GM19397 (cell line): ENCODE measurements at regions not wholly inside any gene's neighbourhood (a gene's known extent, or its start where the extent isn't known, plus 50 kb on each side); places are given as distances from the start of the nearest gene placed in this dataset.
"Not testable (repeated sequence)": the region's sequence is repeated elsewhere in the genome, so short reads cannot be mapped to it uniquely, and the experiment has no call there.

Experiments used
- ATAC-seq: cut with Tn5 transposase; IDR thresholded peaks from one replicate; pipeline ENCODE4 v1.9.1; 2021; ENCODE audit warnings: mild to moderate bottlenecking, moderate library complexity; ENCODE audit not compliant: unreplicated experiment

DNA sequence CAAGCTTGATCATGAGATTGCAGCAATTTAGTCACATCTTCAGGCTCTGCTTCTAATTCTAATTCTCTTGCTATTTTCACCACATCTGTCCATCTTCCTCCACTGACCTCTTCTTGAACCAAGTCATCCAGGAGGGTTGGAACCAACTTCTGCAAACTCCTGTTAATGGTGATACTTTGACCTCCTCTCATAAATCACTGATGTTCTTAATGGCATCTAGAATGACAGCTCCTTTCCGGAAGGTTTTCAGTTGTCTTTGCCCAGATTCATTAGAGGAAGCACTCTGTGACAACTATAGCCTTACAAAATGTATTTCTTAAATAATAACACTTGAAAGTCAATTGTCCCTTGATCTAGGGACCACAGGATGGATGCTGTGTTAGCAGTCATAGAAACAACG lies 136.2 kb downstream of the IGLL1 start:
- ATAC-seq, result not testable (repeated sequence)

DNA sequence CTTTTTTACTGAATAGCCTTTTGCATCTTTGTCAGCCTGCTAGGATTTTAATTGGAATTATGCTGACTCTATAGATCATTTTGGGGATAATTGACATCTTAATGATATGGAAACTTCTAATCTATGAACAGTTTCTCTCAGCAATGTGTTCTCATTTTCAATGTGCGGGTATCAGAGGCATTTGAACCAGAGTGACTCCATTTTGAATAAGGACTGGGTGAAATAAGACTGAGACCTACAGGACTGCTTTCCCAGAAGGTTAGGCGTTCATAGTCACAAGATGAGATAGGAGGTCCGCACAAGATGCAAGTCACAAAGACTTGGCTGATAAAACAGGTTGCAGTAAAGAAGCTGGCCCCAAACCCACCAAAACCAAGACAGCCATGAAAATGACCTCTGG lies 140.5 kb downstream of the IGLL1 start:
- not testable (repeated sequence) for ATAC-seq

DNA sequence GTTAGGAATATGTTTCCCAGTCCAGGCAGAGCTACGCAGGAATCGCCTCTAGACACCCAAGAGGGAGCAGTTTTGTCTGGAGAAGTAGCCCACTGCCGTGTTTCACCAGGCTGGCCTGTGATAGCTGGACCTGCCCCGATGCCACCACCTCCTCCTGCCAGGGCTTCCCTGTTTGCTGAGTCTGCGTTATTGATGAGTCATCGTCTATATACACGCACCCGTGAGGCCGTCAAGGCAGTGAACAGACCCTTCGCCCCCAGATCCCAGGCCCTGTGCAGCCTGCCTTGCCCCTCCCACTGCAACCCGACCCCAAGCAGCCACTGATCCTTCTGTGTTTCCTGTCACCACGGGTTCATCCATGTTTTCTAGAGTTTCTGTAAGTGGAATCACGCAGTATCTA lies 141.9 kb downstream of the IGLL1 start:
- ATAC-seq, result no peak

DNA sequence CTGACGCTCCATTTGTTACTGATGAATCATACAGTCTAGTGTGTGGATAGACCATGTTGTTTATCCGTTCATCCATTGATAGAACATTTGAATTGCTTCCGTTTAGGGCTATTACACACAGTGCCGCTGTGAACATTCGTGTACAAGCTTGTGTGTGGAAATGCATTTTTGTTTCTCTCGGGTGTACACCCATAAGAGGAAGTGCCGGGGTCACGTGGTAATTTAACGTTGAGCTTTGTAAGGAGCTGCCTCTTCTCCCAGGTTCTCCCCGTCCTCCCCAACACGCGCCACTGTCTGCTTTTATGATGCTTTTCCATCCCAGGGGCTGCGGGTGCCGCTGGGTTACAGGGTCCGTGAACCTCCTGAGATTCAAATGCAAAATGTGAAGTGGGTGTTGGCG lies 142.3 kb downstream of the IGLL1 start:
- no peak for ATAC-seq

DNA sequence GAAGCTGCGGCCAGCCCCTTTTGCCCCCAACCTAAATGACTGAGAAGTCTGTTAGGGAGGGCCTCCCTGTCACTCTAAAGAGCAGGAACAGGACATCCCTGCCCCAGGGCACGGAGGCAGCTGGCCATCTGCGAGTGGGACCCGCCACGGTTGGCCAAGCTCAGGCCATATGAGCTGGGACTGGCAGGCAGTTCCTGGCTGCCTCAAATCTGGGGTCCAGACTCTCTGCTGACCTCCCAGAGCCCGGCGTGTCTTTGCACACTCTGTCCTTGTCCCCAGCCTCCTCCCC lies 143.0 kb downstream of the IGLL1 start:
- ATAC-seq, result not testable (repeated sequence)

DNA sequence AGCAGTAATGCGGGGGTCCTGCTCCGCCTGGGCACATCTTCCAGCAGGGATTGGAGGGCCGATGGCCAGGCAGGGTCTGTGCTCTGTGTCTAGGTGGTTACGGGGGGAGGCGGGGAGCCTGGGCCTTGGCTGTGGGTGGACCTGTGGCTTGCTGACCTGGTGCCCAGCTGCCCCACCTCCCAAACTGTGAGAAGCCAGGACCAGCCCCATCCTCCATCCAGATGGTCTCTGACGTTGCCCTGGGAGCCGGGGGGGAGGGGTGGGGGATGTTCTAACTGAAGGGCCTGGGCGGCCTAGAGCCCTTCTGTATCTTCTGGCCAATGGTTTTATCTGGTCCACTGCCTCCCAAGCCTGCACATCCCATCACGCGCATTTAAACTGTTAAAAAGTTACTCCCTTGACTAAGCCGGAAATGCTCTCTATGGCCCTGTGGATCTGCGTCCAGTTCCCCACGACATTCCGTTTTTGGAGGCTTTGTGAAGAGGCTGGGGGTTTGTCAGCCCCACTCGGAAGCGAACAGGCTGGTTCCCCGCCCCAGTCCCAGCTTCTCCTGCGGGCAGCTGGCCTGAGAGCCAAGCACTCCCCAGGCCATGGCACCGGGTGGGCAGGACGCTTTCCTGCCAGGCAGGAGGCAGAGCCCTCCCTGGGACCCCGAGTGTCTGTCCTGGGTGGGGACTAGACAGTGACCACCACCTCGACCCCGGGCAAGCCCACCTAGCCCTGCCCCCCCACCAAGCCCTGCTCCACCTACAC lies 143.6 kb downstream of the IGLL1 start:
- ATAC-seq, result not testable (repeated sequence)

DNA sequence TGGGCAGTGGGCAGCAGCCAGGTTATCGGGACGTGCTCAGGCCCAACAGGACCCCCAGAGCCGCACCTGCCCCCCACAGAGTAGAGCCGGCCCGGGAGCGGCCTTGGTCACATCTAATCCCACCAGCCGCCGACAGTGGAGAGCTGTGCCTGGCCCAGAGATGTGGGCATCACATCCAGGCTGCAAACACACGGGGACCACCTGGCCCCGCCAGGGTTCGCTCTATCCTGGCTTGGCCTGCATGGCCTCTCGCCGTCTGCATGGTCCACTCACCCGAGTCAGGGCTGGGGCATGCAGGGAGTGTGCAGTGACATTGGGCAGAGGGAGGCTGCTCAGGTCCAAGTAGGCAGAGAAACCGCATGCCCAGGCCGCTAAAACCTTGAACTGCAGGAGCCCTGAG lies 144.9 kb downstream of the IGLL1 start:
- not testable (repeated sequence) for ATAC-seq

DNA sequence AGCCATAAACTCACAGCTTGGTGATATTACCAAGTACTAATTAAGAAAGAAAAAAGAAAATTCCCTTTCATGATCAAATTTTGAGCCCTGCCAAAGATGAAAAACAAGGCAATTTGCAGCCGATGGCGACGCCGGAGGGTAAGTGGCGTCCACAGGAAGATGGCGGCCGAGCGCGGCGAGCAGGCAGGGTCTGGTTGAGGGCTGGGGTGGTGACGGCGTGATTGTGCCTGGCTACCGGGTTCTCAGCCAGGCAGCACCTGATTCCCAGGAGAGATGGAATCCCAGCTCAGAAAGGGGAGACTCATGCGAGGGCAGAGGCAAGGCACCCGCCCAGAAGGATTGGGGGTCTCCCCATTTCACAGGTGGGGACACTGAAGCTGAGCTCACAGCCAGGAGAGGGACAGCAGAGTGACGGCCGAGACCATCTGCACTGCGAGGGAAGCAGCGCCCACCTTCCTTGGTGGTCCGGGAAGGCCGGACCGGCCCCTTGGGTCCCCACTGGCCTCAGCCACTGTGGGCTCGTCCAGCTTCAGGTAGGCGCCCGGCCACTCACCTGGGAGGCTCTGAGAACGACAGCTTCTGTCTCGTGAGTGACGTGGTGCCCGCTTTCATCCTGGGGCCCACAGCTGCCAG lies 145.8 kb downstream of the IGLL1 start:
- ATAC-seq, result not testable (repeated sequence)

DNA sequence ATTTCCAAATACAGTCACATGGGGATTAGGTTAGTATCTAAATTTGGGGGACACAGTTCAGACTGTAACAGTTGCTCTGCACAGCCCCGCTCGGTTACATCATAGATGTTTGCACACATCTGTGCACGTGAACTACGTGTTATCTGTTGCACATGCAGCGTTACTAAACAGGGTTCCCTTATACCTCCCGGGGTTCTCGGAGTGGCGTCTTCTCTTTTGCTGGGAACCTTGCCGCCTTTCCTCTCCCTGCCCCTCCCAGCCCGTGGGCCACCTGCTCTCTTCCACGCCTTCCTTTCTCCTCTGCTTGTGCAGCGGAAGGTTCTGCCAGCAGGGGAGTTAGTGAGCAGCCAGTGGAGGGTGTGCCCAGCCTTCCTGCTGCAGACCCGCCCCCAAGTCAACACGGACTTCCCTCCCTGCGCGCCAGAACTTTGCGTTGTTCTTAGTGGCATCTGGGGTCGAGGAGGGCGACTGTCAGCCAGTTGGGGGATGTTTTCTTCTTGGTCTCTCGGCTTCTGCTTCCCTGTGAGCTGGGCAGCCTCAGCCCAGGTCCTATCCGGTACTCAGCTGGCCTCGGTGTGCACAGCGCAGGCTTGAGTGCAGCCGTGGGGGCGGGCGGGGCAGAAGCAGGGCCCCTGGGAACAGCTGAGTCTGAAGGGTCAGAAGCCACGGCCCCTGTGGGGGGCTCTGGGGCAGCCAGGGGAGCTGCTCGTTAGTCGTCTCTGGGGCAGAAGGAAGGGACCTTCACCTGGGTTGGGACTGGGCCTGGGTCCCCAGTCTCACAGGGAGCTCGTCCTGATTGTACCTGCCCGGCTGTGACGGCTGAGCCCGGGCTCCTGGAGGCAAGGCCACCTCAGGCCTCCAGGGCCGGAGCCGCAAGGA lies 146.7 kb downstream of the IGLL1 start:
- ATAC-seq, result not testable (repeated sequence)

DNA sequence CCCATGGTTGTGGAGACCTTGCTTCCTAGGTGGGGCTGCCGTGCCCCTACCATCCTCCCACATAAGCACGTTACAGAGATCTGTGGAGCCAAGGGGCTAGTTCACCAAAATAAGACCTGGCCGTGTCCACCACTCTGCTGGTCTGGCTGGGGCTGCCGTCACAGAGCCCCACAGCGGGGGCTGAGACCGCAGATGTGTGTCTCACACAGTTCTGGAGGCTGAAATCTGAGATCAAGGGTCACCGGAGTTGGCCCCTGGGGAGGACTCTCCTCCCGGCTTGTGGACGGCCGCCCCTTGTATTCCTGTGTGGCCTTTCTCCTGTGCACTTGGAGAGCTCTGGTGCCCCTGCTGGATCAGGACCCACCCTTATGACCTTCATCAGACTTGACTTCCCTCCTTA lies 147.4 kb downstream of the IGLL1 start:
- ATAC-seq, result not testable (repeated sequence)

DNA sequence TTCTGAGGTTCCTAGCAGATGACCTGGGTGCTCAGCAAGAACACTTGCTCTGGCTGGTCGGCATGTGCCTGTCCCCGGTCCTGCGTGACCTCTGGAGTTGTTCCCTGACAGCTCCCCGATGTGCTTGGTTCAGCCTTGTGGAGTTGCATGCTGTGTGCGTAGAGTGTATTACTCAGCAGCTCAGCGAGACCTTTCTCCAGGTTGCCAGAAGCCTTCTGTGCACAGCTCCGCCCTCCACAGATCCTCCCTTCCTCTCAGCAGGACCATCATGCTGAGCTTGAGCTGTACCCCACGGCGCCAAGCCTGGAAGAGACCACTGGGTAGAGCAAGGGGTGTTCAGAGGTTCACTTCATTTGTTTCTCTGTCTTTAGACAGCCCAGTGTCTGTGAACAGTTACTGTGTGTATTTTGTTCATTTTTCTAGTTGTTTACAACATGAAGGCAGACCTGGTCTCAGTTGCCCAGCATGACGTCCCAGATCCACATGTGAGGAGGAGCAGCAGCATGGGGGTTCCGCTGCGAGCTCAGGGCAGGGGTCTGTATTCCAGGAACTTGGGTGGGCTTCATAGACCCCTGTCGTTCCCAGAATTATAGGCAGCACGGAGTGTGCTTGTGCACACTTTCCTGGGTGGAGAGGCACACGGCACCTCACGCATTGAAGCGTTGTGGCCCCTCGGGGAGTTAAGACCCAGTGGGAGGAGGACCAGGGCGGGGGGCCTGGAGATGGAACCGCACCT lies 148.6 kb downstream of the IGLL1 start:
- no peak for ATAC-seq

DNA sequence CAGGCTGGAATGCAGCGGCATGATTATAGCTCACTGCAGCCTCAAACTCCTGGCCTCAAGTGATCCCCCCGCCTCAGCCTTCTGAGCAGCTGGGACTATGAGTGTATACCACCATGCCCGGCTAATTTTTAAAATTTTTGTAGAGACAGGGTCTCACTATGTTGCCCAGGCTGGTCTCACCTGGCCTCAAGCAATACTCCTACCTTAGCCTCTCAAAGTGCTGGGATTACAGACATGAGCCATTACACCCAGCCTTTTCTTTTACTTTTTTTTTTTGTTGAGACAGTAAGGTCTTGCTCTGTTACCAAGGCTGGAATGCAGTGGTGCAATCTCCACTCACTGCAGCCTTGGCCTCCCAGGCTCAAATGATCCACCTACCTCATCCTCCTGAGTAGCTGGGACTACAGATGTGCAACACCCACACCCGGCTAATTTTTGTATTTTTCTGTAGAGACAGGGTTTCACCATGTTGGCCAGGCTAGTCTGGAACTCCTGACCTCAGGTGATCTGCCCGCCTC lies 155.5 kb downstream of the IGLL1 start:
- ATAC-seq, result not testable (repeated sequence)

DNA sequence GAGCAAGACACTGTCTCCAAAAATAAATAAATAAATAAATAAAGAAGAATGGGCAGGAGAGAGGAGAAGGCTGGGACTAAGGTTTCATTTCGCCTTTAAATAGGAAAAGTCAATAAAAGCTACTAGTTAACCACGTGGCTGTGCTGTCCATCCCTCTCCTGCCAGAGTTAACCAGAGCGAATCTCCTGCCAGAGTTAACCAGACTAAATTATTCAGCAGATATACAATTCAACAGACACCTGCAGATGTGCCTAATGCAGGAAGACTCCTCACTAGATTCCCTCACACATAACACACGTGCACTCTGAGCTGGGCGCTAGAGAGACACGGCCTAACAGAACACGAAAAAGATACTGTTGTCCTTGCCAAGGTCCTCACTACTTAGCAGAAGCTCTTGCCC lies 156.1 kb downstream of the IGLL1 start:
- no peak for ATAC-seq

DNA sequence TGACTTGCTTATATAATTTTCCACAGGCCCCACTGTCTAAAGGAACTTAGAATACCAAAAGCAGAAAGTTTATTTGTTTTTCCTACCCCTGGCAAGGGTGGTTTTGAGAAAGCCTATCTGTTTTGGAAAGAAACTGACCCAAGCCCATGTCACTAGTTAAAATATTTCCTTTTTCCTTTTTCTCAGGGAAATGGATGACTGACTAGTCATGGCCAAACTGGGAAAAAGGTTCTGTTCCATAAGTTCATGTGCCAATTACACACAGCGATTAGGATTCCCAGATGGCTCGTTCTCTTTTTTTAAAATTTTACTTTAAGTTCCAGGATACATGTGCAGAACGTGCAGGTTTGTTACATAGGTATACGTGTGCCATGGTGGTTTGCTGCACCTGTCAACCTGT lies 157.8 kb downstream of the IGLL1 start:
- ATAC-seq, result not testable (repeated sequence)

DNA sequence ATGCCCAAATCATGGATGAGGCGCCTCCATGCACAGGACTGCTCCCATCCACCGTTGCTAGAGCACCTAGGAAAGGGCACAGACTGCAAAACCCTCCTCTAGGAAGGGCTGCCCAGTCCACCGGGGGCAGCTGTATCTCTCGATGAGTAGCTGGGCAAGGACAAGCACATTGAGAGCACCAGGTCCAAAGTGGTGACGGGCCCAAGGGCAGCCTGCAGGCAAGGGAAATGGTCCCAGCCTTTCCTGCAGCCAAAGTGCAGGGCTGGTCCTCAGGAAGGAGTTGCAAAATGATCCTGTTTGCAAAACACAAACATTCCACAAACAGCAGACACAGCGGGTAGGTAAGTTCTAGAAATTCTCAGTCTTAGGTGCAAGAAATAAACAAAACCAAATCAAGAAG lies 158.8 kb downstream of the IGLL1 start:
- not testable (repeated sequence) for ATAC-seq

DNA sequence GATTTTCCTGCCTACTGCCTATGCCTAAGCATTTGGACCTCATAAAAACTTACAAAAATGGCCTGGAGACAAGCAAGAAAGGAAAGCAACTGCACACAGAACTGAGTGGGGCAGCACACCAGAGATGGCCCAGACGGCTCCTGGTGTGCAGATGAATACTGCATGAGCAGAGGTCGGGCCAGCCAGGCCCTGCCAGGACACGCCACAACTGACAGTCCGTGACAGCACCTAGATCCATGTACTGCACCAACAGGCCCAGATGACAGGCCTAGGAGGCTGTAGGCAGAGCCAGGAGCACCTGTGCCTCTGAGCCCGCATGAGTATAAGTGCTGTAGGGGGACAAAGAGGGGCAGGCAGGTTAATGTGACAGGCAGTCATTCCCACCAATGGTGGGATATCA lies 160.2 kb downstream of the IGLL1 start:
- ATAC-seq, result no peak

DNA sequence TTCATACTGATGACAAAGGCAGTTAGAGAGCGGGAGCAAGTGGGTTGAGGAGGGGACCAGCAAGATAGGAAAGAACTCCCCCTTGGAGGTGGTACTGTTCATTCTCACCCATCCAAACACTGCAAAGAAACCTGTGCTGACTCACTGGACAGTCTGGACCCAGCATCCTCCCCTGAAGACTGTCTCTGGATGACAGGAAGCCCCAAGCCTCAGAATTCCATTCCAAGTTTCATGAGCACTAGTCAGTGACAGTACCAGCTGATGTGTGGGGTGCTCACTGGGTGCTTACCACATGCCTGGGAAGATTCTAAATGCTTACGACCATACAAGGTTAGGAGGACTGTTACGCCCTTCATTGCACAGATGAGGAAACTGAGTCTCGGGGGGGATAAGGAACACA lies 160.9 kb downstream of the IGLL1 start:
- ATAC-seq, result no peak

DNA sequence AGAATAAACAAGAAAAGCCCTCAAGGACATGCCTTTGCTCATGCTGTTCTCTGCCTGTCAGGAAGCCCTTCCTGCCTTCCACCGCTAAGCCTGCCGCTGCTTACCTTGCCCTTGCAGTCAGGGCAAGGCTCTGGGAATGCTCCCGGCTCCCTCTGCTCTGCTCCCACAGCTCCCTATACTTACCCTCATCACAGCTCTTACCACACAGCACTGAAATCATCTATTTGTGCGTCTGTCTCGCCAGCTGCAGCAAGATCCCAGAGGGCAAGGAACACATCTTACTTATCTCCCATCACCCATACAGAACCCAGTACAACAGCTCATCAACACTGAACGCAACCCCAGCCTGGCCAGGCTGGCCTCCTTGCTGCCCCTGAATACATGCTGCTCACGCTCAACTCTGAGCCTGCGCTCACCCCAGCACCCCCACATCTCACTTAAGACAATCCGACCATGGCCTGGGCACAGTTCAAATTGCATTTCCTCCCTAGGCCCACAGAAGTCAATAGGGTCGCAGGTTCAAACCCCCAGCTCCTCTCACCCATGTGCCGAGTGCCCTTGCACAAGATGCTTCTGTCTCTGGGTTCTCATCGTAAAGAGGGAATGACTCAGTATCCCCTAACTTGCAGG lies 161.8 kb downstream of the IGLL1 start:
- no peak for ATAC-seq

DNA sequence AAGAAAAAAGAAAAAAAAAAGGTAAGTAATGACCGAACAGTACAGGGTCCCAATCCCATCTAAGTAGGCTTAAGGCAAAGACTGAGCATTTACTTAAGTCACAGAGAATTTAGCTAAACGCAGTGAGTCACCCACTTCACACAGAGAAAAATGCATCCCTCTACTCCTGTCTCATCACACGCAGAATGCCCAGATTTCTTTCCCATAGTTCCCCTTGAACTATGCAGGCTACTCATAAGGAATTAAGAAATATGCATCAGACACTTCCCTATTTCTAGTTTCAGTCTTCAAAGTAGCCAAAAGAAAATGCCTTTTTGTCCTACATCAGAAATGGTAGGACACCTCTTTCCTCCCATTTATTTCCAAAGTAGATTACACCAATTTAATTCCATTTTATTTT lies 162.8 kb downstream of the IGLL1 start:
- ATAC-seq, result not testable (repeated sequence)

DNA sequence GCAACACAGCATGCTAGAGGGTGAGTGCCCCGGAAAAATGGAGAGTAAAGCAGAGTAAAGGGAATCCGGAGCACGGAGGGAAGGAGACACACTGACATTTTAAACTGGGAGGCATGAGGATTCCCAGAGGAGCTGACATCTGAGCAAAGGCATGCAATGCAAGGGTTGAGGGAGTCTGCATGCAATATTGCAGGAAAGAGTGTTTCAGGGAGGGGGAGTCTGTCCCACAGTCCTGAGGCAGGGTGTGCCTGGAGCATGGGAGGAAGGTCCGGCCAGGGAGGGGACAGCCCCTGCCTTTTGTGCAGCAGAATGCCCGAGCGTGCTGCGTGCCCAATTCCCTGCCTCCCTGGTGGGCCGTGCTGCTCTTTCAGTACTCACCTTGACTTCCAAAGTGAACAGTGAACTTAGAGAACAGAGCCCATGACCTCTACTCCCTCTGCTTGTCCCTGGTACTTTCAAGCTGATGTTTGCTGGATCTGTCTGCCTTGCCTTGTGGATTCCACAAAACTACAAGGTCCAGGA lies 163.9 kb downstream of the IGLL1 start:
- ATAC-seq, result not testable (repeated sequence)
